Neural cell (in vitro differentiated cells): ENCODE measurements at regions not wholly inside any gene's neighbourhood (a gene's known extent, or its start where the extent isn't known, plus 50 kb on each side); places are given as distances from the start of the nearest gene placed in this dataset.

Source experiments
- H2AFZ ChIP-seq: fragments of 200-600, 300-800 bp; sonication (generic), shearing (Covaris generic); 2 replicates; pipeline ENCODE4 v1.6.0; 2014; ENCODE audit warnings: low read depth, mild to moderate bottlenecking, antibody characterized with exemption, low read length, moderate library complexity
- H3F3A ChIP-seq: fragments of 200-600 bp; shearing (Covaris generic); 2 replicates; pipeline ENCODE4 v1.6.1; 2016; ENCODE audit warnings: mild to moderate bottlenecking, moderate library complexity, mixed read lengths, antibody characterized with exemption, low read length; ENCODE audit not compliant: insufficient read depth, poor library complexity, severe bottlenecking
- H3K27ac ChIP-seq: fragments of 200-600, 300-800 bp; sonication (generic), shearing (Covaris generic); 2 replicates; pipeline ENCODE4 v1.5.1; 2014; ENCODE audit warnings: mild to moderate bottlenecking, low read length, moderate library complexity
- H3K27me3 ChIP-seq: fragments of 300-800, 200-600 bp; sonication (generic), shearing (Covaris generic); 2 replicates; pipeline ENCODE4 v1.6.0; 2014; ENCODE audit warnings: mild to moderate bottlenecking, low read depth, low read length, moderate library complexity; ENCODE audit not compliant: insufficient read depth
- H3K36me3 ChIP-seq: fragments of 300-800, 200-600 bp; sonication (generic), shearing (Covaris generic); 2 replicates; pipeline ENCODE4 v1.5.1; 2014; ENCODE audit warnings: mild to moderate bottlenecking, antibody characterized with exemption, low read length, moderate library complexity; ENCODE audit not compliant: insufficient read depth
- H3K4me2 ChIP-seq: fragments of 300-800, 200-600 bp; sonication (generic), shearing (Covaris generic); 2 replicates; pipeline ENCODE4 v1.6.0; 2014; ENCODE audit warnings: mild to moderate bottlenecking, low read length
- H3K4me3 ChIP-seq: fragments of 300-800, 200-600 bp; sonication (generic), shearing (Covaris generic); 2 replicates; pipeline ENCODE4 v1.5.1; 2014; ENCODE audit warnings: mild to moderate bottlenecking, low read length, moderate library complexity
- H3K79me2 ChIP-seq: fragments of 200-600 bp; shearing (Covaris generic); replicated peaks from 2 replicates; pipeline ENCODE4 v1.6.0; 2014; ENCODE audit warnings: mild to moderate bottlenecking, low read length, moderate library complexity; ENCODE audit not compliant: insufficient read depth
- H3K9ac ChIP-seq: fragments of 300-800, 200-600 bp; sonication (generic), shearing (Covaris generic); 2 replicates; pipeline ENCODE4 v1.6.1; 2016; ENCODE audit warnings: mild to moderate bottlenecking, low read length, mixed read lengths
- H3K9me2 ChIP-seq: fragments of 200-600 bp; shearing (Covaris generic); 2 replicates; pipeline ENCODE4 v1.6.1; 2016; ENCODE audit warnings: mild to moderate bottlenecking, low read length, mixed read lengths; ENCODE audit not compliant: insufficient read depth
- H3K9me3 ChIP-seq: fragments of 200-600, 300-800 bp; sonication (generic), shearing (Covaris generic); 2 replicates; pipeline ENCODE4 v1.6.1; 2016; ENCODE audit warnings: mild to moderate bottlenecking, mixed run types, low read length, moderate library complexity, mixed read lengths
- H4K20me1 ChIP-seq: fragments of 200-600 bp; shearing (Covaris generic); 2 replicates; pipeline ENCODE4 v1.6.1; 2016; ENCODE audit warnings: mild to moderate bottlenecking, mixed run types; ENCODE audit not compliant: insufficient read depth
- CTCF ChIP-seq: fragments of 450-650 bp; IDR thresholded peaks from 2 replicates; pipeline ENCODE4 v1.5.1; 2014; ENCODE audit warnings: antibody characterized with exemption, mild to moderate bottlenecking, moderate library complexity; ENCODE audit not compliant: poor library complexity, severe bottlenecking
- EP300 ChIP-seq: fragments of 450-650 bp; conservative IDR thresholded peaks from 2 replicates; pipeline ENCODE4 v1.6.1; 2014; ENCODE audit warnings: antibody characterized with exemption, mild to moderate bottlenecking, moderate library complexity; ENCODE audit not compliant: poor library complexity, severe bottlenecking
- EZH2 ChIP-seq: fragments of 200-600, 300-800 bp; shearing (Covaris generic), sonication (generic); IDR thresholded peaks from 2 replicates; pipeline ENCODE4 v1.6.1; 2014; ENCODE audit warnings: antibody characterized with exemption, low read length, borderline replicate concordance, mild to moderate bottlenecking; ENCODE audit not compliant: insufficient read depth, poor library complexity, severe bottlenecking
- MXI1 ChIP-seq: fragments of 450-650 bp; conservative IDR thresholded peaks from 2 replicates; pipeline ENCODE4 v1.6.1; 2014; ENCODE audit warnings: antibody characterized with exemption, mild to moderate bottlenecking; ENCODE audit not compliant: poor library complexity, severe bottlenecking
- POLR2AphosphoS5 ChIP-seq: IDR thresholded peaks from 2 replicates; pipeline ENCODE4 v1.6.1; 2012
- RAD21 ChIP-seq: fragments of 450-650 bp; conservative IDR thresholded peaks from 2 replicates; pipeline ENCODE4 v1.6.1; 2014; ENCODE audit warnings: antibody characterized with exemption, mild to moderate bottlenecking, moderate library complexity
- REST ChIP-seq: IDR thresholded peaks from 2 replicates; pipeline ENCODE4 v1.6.1; 2012; ENCODE audit warnings: borderline replicate concordance
- SMC3 ChIP-seq: fragments of 450-650 bp; conservative IDR thresholded peaks from 2 replicates; pipeline ENCODE4 v1.6.1; 2014; ENCODE audit warnings: antibody characterized with exemption, mild to moderate bottlenecking, moderate library complexity; ENCODE audit not compliant: poor library complexity
- TAF1 ChIP-seq: IDR thresholded peaks from 2 replicates; pipeline ENCODE4 v1.6.1; 2012; ENCODE audit warnings: low read depth

- H3F3A ChIP-seq: no peaks in the 10 kb centered on the region
- H3K9me2 ChIP-seq: no peaks in the 10 kb centered on the region
- H3K4me3 ChIP-seq: no peak overlapping the region
- no peaks in the 10 kb centered on the region for H3K9me3 ChIP-seq
- no peaks in the 10 kb centered on the region for H3K79me2 ChIP-seq
- H4K20me1 ChIP-seq: no peaks in the 10 kb centered on the region
- H2AFZ ChIP-seq: no peak overlapping the region
- H3K27ac ChIP-seq: no peak overlapping the region
- no peaks in the 10 kb centered on the region for H3K27me3 ChIP-seq
- no peaks in the 10 kb centered on the region for H3K36me3 ChIP-seq
- H3K9ac ChIP-seq: no peak overlapping the region
- H3K4me2 ChIP-seq: no peak overlapping the region
- TF ChIP-seq MXI1 (no peak), POLR2AphosphoS5 (no peak), REST (no peak), RAD21 (no peak), SMC3 (no peak), TAF1 (no peak), EP300 (no peak), CTCF (no peak), EZH2 (no peak)
Measured at GRCh38 chr6:137731600-137731959, 135.5 kb upstream of the TNFAIP3 start.

GRCh38 chr6:137731960-137732616, 135.0 kb upstream of the TNFAIP3 start:
- Histone ChIP-seq H3K27me3 (no peaks in the 10 kb centered on the region), H3K36me3 (no peaks in the 10 kb centered on the region), H3K9ac (no peak overlapping the region), H3K9me3 (no peaks in the 10 kb centered on the region), H3K9me2 (no peaks in the 10 kb centered on the region), H2AFZ (no peak overlapping the region), H3K4me2 (no peak overlapping the region), H3K79me2 (no peaks in the 10 kb centered on the region), H3F3A (no peaks in the 10 kb centered on the region), H4K20me1 (no peaks in the 10 kb centered on the region), H3K27ac (no peak overlapping the region), H3K4me3 (no peak overlapping the region)
- no peak for TF ChIP-seq SMC3

GRCh38 chr6:137733372-137733771, 133.7 kb upstream of the TNFAIP3 start:
- no peaks in the 10 kb centered on the region for H3K27me3 ChIP-seq
- no peaks in the 10 kb centered on the region for H4K20me1 ChIP-seq
- H3K79me2 ChIP-seq: no peaks in the 10 kb centered on the region
- H2AFZ ChIP-seq: no peak overlapping the region
- H3K9me3 ChIP-seq: no peaks in the 10 kb centered on the region
- H3K36me3 ChIP-seq: no peaks in the 10 kb centered on the region
- TF ChIP-seq TAF1 (no peak), SMC3 (no peak), CTCF (no peak), REST (no peak), POLR2AphosphoS5 (no peak), MXI1 (no peak), EZH2 (no peak), EP300 (no peak), RAD21 (no peak)
- no peak overlapping the region for H3K4me3 ChIP-seq
- no peak overlapping the region for H3K4me2 ChIP-seq
- H3K9me2 ChIP-seq: no peaks in the 10 kb centered on the region
- no peaks in the 10 kb centered on the region for H3F3A ChIP-seq
- H3K27ac ChIP-seq: no peak overlapping the region
- no peak overlapping the region for H3K9ac ChIP-seq
